ENCODE measurements at regions not wholly inside any gene's neighbourhood (a gene's known extent, or its start where the extent isn't known, plus 50 kb on each side); places are given as distances from the start of the nearest gene placed in this dataset.

- Mint-ChIP-seq H3K27me3 (ENCODE audit: insufficient read depth, unreplicated experiment) (no peaks in the 10 kb centered on the region), H3K27ac (ENCODE audit: low read depth, unreplicated experiment) (no peak overlapping the region), H3K4me3 (ENCODE audit: unreplicated experiment) (no peak overlapping the region), H3K9me3 (ENCODE audit: unreplicated experiment) (peaks cover 8% of the 10 kb centered on the region), H3K36me3 (ENCODE audit: insufficient read depth, unreplicated experiment) (no peaks in the 10 kb centered on the region), H3K4me1 (ENCODE audit: insufficient read depth, unreplicated experiment) (peaks cover 10% of the 10 kb centered on the region)
- intact Hi-C loops (cut with micrococcal nuclease), result loop anchor here (10.0 kb wide), 1 partner anchor 1480 kb away; no protein-coding TSS in a partner anchor
- no peak for DNase-seq (ENCODE audit: unreplicated experiment)
- BruUV-seq (replicated peaks), result no TSS peak
- POLR2A ChIA-PET, result interaction anchor here (0.6 to 1.2 kb wide), 2 partner anchors 26 to 1320 kb away, joined by 3 to 7 read pairs; no protein-coding TSS in a partner anchor
- TF ChIP-seq, protein P1, sequence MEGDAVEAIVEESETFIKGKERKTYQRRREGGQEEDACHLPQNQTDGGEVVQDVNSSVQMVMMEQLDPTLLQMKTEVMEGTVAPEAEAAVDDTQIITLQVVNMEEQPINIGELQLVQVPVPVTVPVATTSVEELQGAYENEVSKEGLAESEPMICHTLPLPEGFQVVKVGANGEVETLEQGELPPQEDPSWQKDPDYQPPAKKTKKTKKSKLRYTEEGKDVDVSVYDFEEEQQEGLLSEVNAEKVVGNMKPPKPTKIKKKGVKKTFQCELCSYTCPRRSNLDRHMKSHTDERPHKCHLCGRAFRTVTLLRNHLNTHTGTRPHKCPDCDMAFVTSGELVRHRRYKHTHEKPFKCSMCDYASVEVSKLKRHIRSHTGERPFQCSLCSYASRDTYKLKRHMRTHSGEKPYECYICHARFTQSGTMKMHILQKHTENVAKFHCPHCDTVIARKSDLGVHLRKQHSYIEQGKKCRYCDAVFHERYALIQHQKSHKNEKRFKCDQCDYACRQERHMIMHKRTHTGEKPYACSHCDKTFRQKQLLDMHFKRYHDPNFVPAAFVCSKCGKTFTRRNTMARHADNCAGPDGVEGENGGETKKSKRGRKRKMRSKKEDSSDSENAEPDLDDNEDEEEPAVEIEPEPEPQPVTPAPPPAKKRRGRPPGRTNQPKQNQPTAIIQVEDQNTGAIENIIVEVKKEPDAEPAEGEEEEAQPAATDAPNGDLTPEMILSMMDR (IDR thresholded peaks at IDR 0.05; ENCODE audit: unreplicated experiment), result no peak
- CTCF ChIA-PET, result interaction anchor here (0.6 to 8.4 kb wide), 13 partner anchors 9 to 701 kb away, joined by 3 to 143 read pairs (median 5); no protein-coding TSS in a partner anchor
Observed at GRCh38 chr20:22315073-22315472, 269.3 kb downstream of the FOXA2 start.

- intact Hi-C loops (cut with micrococcal nuclease), result loop anchor here (1.0 to 10.0 kb wide), 6 partner anchors 66 to 1478 kb away; no protein-coding TSS in a partner anchor
- no TSS peak for BruUV-seq (replicated peaks)
- DNase-seq (ENCODE audit: unreplicated experiment), result peak; percentile 62
- Mint-ChIP-seq H3K27ac (ENCODE audit: low read depth, unreplicated experiment) (no peak overlapping the region), H3K4me3 (ENCODE audit: unreplicated experiment) (no peak overlapping the region), H3K27me3 (ENCODE audit: insufficient read depth, unreplicated experiment) (no peaks in the 10 kb centered on the region), H3K4me1 (ENCODE audit: insufficient read depth, unreplicated experiment) (peaks cover 2% of the 10 kb centered on the region), H3K36me3 (ENCODE audit: insufficient read depth, unreplicated experiment) (peaks cover 5% of the 10 kb centered on the region), H3K9me3 (ENCODE audit: unreplicated experiment) (no peaks in the 10 kb centered on the region)
- TF ChIP-seq, protein P1 (IDR thresholded peaks at IDR 0.05; ENCODE audit: unreplicated experiment), result peak; percentile 73
- CTCF ChIA-PET, result interaction anchor here (0.6 to 8.4 kb wide), 49 partner anchors 9 to 1569 kb away, joined by 3 to 143 read pairs (median 4); partner anchors contain the start of gene CSTL1
- POLR2A ChIA-PET, result interaction anchor here (0.9 to 1.3 kb wide), 3 partner anchors 24 to 594 kb away, joined by 3 to 4 read pairs (median 3); no protein-coding TSS in a partner anchor
Observed at GRCh38 chr20:22312744-22313346, 271.5 kb downstream of the FOXA2 start.

GRCh38 chr20:22308934-22309333 lies 275.4 kb downstream of the FOXA2 start:
- Mint-ChIP-seq H3K27me3 (ENCODE audit: insufficient read depth, unreplicated experiment) (no peaks in the 10 kb centered on the region), H3K36me3 (ENCODE audit: insufficient read depth, unreplicated experiment) (peaks cover 6% of the 10 kb centered on the region), H3K27ac (ENCODE audit: low read depth, unreplicated experiment) (no peak overlapping the region), H3K4me1 (ENCODE audit: insufficient read depth, unreplicated experiment) (peaks cover 21% of the 10 kb centered on the region), H3K4me3 (ENCODE audit: unreplicated experiment) (no peak overlapping the region), H3K9me3 (ENCODE audit: unreplicated experiment) (no peaks in the 10 kb centered on the region)
- intact Hi-C loops (cut with micrococcal nuclease), result no loop called here
- ChIA-PET CTCF (interaction anchor here (0.6 to 1.6 kb wide), 4 partner anchors 16 to 590 kb away, joined by 3 to 8 read pairs (median 3); no protein-coding TSS in a partner anchor), POLR2A (interaction anchor here (0.6 to 1.5 kb wide), 5 partner anchors 11 to 589 kb away, joined by 3 to 4 read pairs (median 3); no protein-coding TSS in a partner anchor)
- DNase-seq (ENCODE audit: unreplicated experiment), result no peak
- no TSS peak for BruUV-seq (replicated peaks)
- TF ChIP-seq, protein P1 (IDR thresholded peaks at IDR 0.05; ENCODE audit: unreplicated experiment), result no peak

- Mint-ChIP-seq H3K4me1 (ENCODE audit: insufficient read depth, unreplicated experiment) (peaks cover 21% of the 10 kb centered on the region), H3K27ac (ENCODE audit: low read depth, unreplicated experiment) (no peak overlapping the region), H3K4me3 (ENCODE audit: unreplicated experiment) (no peak overlapping the region), H3K9me3 (ENCODE audit: unreplicated experiment) (no peaks in the 10 kb centered on the region), H3K27me3 (ENCODE audit: insufficient read depth, unreplicated experiment) (no peaks in the 10 kb centered on the region), H3K36me3 (ENCODE audit: insufficient read depth, unreplicated experiment) (peaks cover 6% of the 10 kb centered on the region)
- no peak for DNase-seq (ENCODE audit: unreplicated experiment)
- intact Hi-C loops (cut with micrococcal nuclease), result no loop called here
- BruUV-seq (replicated peaks), result no TSS peak
- ChIA-PET CTCF (interaction anchor here (0.5 to 2.7 kb wide), 5 partner anchors 146 to 1300 kb away, joined by 3 to 10 read pairs (median 3); no protein-coding TSS in a partner anchor), POLR2A (interaction anchor here (0.6 to 1.7 kb wide), 7 partner anchors 11 to 776 kb away, joined by 3 to 4 read pairs (median 3); no protein-coding TSS in a partner anchor)
- TF ChIP-seq, protein P1 (IDR thresholded peaks at IDR 0.05; ENCODE audit: unreplicated experiment), result no peak
Observed at GRCh38 chr20:22307409-22307808, 277.0 kb downstream of the FOXA2 start.
